T-cell (primary cell): ENCODE measurements at regions not wholly inside any gene's neighbourhood (a gene's known extent, or its start where the extent isn't known, plus 50 kb on each side); places are given as distances from the start of the nearest gene placed in this dataset.
"Not testable (repeated sequence)": the region's sequence is repeated elsewhere in the genome, so short reads cannot be mapped to it uniquely, and the experiment has no call there.

Source experiments
- ATAC-seq, 4 experiments: fragments of 200-7000 bp in 3 of 4; fragments of 150-1000 bp in 1 of 4; cut with Tn5 transposase; replicated peaks in 1 of 4; 1 replicate in 3 of 4; 2 replicates in 1 of 4; pipeline ENCODE4 v1.10.0; 2021; ENCODE audit warnings: moderate library complexity in 3 of 4, mild to moderate bottlenecking in 2 of 4, moderate number of reproducible peaks in 1 of 4
- CTCF ChIA-PET, 2 donors: fragments of 300-600 bp; sonication (Branson Sonifier 250); formaldehyde crosslinking; loops; one replicate each; lab custom pipeline; 2022; ENCODE audit warnings: antibody characterized with exemption in 2 of 2; lab: Charles Lee
- POLR2A ChIA-PET, 2 donors: fragments of 300-600 bp; sonication (Branson Sonifier 250); formaldehyde crosslinking; loops; one replicate each; lab custom pipeline; 2022; ENCODE audit warnings: antibody characterized with exemption in 2 of 2; lab: Charles Lee
- DNase-seq, 35 experiments: peaks; one replicate each; pipeline versions ENCODE4 v3.0.0 to v3.0.0-alpha.2; 2013 to 2023
- H3K27ac ChIP-seq: one replicate; pipeline ENCODE4 v1.5.1; 2013; ENCODE audit warnings: low read length
- H3K27me3 ChIP-seq, 2 experiments: replicated peaks in 1 of 2; 1 replicate in 1 of 2; 2 replicates in 1 of 2; pipeline versions ENCODE4 v1.6.1 to v1.7.0; 2013; ENCODE audit warnings: low read length in 1 of 2, mixed read lengths in 1 of 2; ENCODE audit not compliant: control insufficient read depth in 2 of 2, insufficient read depth in 2 of 2; ENCODE audit errors: extremely low read depth in 1 of 2
- H3K36me3 ChIP-seq, 2 donors: 1 replicate in 1 of 2; 2 replicates in 1 of 2; pipeline versions ENCODE4 v1.6.1 to v1.7.0; 2013; ENCODE audit warnings: low read length in 1 of 2; ENCODE audit not compliant: control insufficient read depth in 2 of 2, insufficient read depth in 1 of 2; ENCODE audit errors: extremely low read depth in 1 of 2
- H3K4me1 ChIP-seq, 2 experiments: 1 replicate in 1 of 2; 2 replicates in 1 of 2; pipeline versions ENCODE4 v1.6.1 to v1.7.0; 2013; ENCODE audit warnings: low read length in 2 of 2, mixed read lengths in 1 of 2; ENCODE audit not compliant: insufficient read depth in 2 of 2, control insufficient read depth in 1 of 2; ENCODE audit errors: extremely low read depth in 1 of 2
- H3K4me3 ChIP-seq, 2 donors: 1 replicate in 1 of 2; 2 replicates in 1 of 2; pipeline versions ENCODE4 v1.5.1 to v1.7.0; 2013; ENCODE audit warnings: mild to moderate bottlenecking in 2 of 2, low read length in 1 of 2, moderate library complexity in 1 of 2; ENCODE audit not compliant: control insufficient read depth in 1 of 2; ENCODE audit errors: extremely low read depth in 1 of 2
- H3K9me3 ChIP-seq: 2 replicates; pipeline ENCODE4 v1.7.0; 2013
- H3K27ac Mint-ChIP-seq, 2 donors: one replicate each; pipeline ENCODE4 v1.8.0; 2020 to 2021; ENCODE audit warnings: mild to moderate bottlenecking in 2 of 2, mixed read lengths in 2 of 2
- H3K27me3 Mint-ChIP-seq, 2 donors: one replicate each; pipeline ENCODE4 v1.8.0; 2021 to 2022; ENCODE audit warnings: mixed read lengths in 2 of 2
- H3K36me3 Mint-ChIP-seq: one replicate; pipeline ENCODE4 v1.8.0; 2021; ENCODE audit warnings: mixed read lengths
- H3K4me1 Mint-ChIP-seq, 3 donors: one replicate each; pipeline ENCODE4 v1.8.0; 2020 to 2022; ENCODE audit warnings: mixed read lengths in 3 of 3, mild to moderate bottlenecking in 1 of 3
- H3K4me3 Mint-ChIP-seq, 3 donors: one replicate each; pipeline ENCODE4 v1.8.0; 2020 to 2022; ENCODE audit warnings: mild to moderate bottlenecking in 3 of 3, mixed read lengths in 3 of 3, moderate library complexity in 3 of 3
- H3K9me3 Mint-ChIP-seq, 3 donors: one replicate each; pipeline ENCODE4 v1.8.0; 2020 to 2022; ENCODE audit warnings: mixed read lengths in 3 of 3
- WGBS: methylation state at CpG from one replicate; pipeline ENCODE4 v1.1.5; 2013; ENCODE audit warnings: missing lambda C conversion rate; ENCODE audit not compliant: insufficient coverage; 5-methylcytosine and 5-hydroxymethylcytosine counted together

DNA sequence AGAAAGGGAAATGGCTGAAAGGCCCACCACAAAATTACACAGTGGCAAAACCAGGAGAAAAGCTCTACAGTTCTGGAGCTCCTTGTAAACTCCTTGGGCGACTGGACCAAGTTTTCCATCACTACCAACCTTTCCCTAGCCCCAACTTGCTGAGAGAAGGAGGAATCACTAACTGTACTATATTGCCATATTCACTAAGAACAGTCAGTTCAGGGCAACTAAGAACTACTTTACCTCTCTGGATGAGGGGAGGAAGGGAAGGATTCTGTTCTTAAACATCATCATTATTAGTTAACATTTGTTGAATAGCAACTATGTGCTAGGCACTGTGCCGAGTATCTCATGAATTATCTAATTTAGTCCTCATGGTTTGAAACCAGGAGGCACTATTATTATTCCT lies 98.1 kb upstream of the SVIL start:
- Histone ChIP-seq H3K4me3 (no peak overlapping the region), H3K4me1 (peaks cover 12 to 38% of the 10 kb centered on the region in 2 experiments), H3K9me3 (no peaks in the 10 kb centered on the region), H3K27ac (no peak overlapping the region), H3K27me3 (peaks cover 0 to 6% of the 10 kb centered on the region in 2 experiments), H3K36me3 (no peaks in the 10 kb centered on the region)
- no peak for DNase-seq
- H3K27me3 Mint-ChIP-seq = no peaks in the 10 kb centered on the region
- POLR2A ChIA-PET = no interaction called here
- WGBS = no CpG with 5 or more reads among the region's 2 CpGs
- peak overlapping the region in 2 of 3 donors; percentile 84 to 86 for H3K4me3 Mint-ChIP-seq
- H3K27ac Mint-ChIP-seq = no peak overlapping the region
- CTCF ChIA-PET = interaction anchor here in 1 of 2 donors (1.0 kb wide), 1 partner anchor 52 kb away, joined by 4 read pairs; no protein-coding TSS in a partner anchor
- H3K9me3 Mint-ChIP-seq = no peaks in the 10 kb centered on the region
- no peak for ATAC-seq
- peaks cover 19% of the 10 kb centered on the region for H3K36me3 Mint-ChIP-seq
- H3K4me1 Mint-ChIP-seq = peaks cover 61 to 73% (median 64%) of the 10 kb centered on the region in 3 donors

GRCh38 chr10:29731760-29732159 lies 97.0 kb upstream of the SVIL start:
- Histone ChIP-seq H3K36me3 (no peaks in the 10 kb centered on the region), H3K27ac (no peak overlapping the region), H3K9me3 (no peaks in the 10 kb centered on the region), H3K27me3 (peaks cover 0 to 6% of the 10 kb centered on the region in 2 experiments), H3K4me3 (no peak overlapping the region), H3K4me1 (peaks cover 12 to 34% of the 10 kb centered on the region in 2 experiments)
- 94% methylated on average over 9 of the region's 12 CpGs for WGBS
- ChIA-PET POLR2A (no interaction called here), CTCF (interaction anchor here in 1 of 2 donors (0.6 kb wide), 1 partner anchor 10 kb away, joined by 3 read pairs; no protein-coding TSS in a partner anchor)
- DNase-seq (no peak), ATAC-seq (no peak)
- peaks cover 19% of the 10 kb centered on the region for H3K36me3 Mint-ChIP-seq
- H3K4me1 Mint-ChIP-seq = peaks cover 63 to 79% (median 66%) of the 10 kb centered on the region in 3 donors
- H3K27ac Mint-ChIP-seq = no peak overlapping the region
- H3K27me3 Mint-ChIP-seq = no peaks in the 10 kb centered on the region
- no peaks in the 10 kb centered on the region for H3K9me3 Mint-ChIP-seq
- H3K4me3 Mint-ChIP-seq = no peak overlapping the region

- no peak overlapping the region for H3K27ac ChIP-seq
- H3K4me1 ChIP-seq = peaks cover 12 to 29% of the 10 kb centered on the region in 2 experiments
- no peak overlapping the region for H3K4me3 Mint-ChIP-seq
- DNase-seq (no peak), ATAC-seq (no peak)
- H3K27me3 ChIP-seq = peaks cover 0 to 2% of the 10 kb centered on the region in 2 experiments
- no peak overlapping the region for H3K4me3 ChIP-seq
- ChIA-PET POLR2A (no interaction called here), CTCF (interaction anchor here in 1 of 2 donors (0.6 kb wide), 1 partner anchor 11 kb away, joined by 3 read pairs; no protein-coding TSS in a partner anchor)
- H3K27ac Mint-ChIP-seq = no peak overlapping the region
- peaks cover 67 to 81% (median 74%) of the 10 kb centered on the region in 3 donors for H3K4me1 Mint-ChIP-seq
- H3K9me3 ChIP-seq = no peaks in the 10 kb centered on the region
- peaks cover 19% of the 10 kb centered on the region for H3K36me3 Mint-ChIP-seq
- no peaks in the 10 kb centered on the region for H3K36me3 ChIP-seq
- no peaks in the 10 kb centered on the region for H3K9me3 Mint-ChIP-seq
- H3K27me3 Mint-ChIP-seq = no peaks in the 10 kb centered on the region
- 92% methylated on average over 5 of the region's 6 CpGs for WGBS
Measured at GRCh38 chr10:29730969-29731368, 96.2 kb upstream of the SVIL start.

- Histone ChIP-seq H3K27me3 (no peaks in the 10 kb centered on the region), H3K36me3 (no peaks in the 10 kb centered on the region), H3K9me3 (no peaks in the 10 kb centered on the region), H3K4me3 (no peak overlapping the region), H3K27ac (no peak overlapping the region), H3K4me1 (peaks cover 14 to 29% of the 10 kb centered on the region in 2 experiments)
- DNase-seq = no peak
- H3K27me3 Mint-ChIP-seq = no peaks in the 10 kb centered on the region
- ChIA-PET POLR2A (no interaction called here), CTCF (interaction anchor here in 1 of 2 donors (0.7 kb wide), 1 partner anchor 102 kb away, joined by 3 read pairs; no protein-coding TSS in a partner anchor)
- ATAC-seq = no peak
- H3K4me1 Mint-ChIP-seq = peaks cover 68 to 83% (median 77%) of the 10 kb centered on the region in 3 donors
- 83% methylated on average over 1 of the region's 5 CpGs for WGBS
- H3K36me3 Mint-ChIP-seq = peaks cover 19% of the 10 kb centered on the region
- H3K9me3 Mint-ChIP-seq = no peaks in the 10 kb centered on the region
- no peak overlapping the region for H3K27ac Mint-ChIP-seq
- H3K4me3 Mint-ChIP-seq = no peak overlapping the region
Measured at GRCh38 chr10:29730458-29730857, 95.7 kb upstream of the SVIL start.

DNA sequence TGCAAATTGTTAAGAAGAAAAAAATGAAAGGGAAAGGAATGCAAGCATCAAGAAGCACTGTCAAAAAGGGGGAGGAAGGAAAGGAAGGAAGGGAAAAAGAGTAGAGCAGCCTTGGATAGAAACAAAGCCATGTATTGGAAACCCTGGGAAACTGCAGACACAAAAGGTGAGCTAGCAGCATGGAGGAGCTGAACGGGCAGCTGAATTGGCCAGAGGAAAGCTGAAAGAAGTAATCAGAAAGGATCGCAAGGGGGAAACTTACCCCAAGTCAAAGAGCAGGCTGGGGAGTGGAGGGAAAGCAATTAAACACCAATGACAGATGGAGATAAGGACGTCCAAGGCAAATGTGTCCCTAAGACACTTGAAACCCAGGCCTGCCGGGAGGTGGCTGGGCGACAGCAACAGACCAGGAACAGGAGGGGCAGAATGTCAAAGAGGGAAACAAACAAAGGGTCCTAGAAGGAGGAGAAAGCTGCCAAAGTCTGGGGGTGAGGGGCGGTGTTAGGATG lies 93.8 kb upstream of the SVIL start:
- Histone ChIP-seq H3K27me3 (no peaks in the 10 kb centered on the region), H3K4me3 (no peak overlapping the region), H3K27ac (no peak overlapping the region), H3K4me1 (peaks cover 11 to 21% of the 10 kb centered on the region in 2 experiments), H3K36me3 (no peaks in the 10 kb centered on the region), H3K9me3 (no peaks in the 10 kb centered on the region)
- CTCF ChIA-PET = no interaction called here
- H3K4me3 Mint-ChIP-seq = no peak overlapping the region
- H3K4me1 Mint-ChIP-seq = peaks cover 71 to 85% (median 79%) of the 10 kb centered on the region in 3 donors
- no peak for ATAC-seq
- no peaks in the 10 kb centered on the region for H3K9me3 Mint-ChIP-seq
- H3K27ac Mint-ChIP-seq = no peak overlapping the region
- WGBS = 75% methylated on average over 4 of the region's 6 CpGs
- no peak for DNase-seq
- no peaks in the 10 kb centered on the region for H3K27me3 Mint-ChIP-seq
- peaks cover 22% of the 10 kb centered on the region for H3K36me3 Mint-ChIP-seq
- POLR2A ChIA-PET = no interaction called here

GRCh38 chr10:29725927-29726326 lies 91.2 kb upstream of the SVIL start:
- CTCF ChIA-PET, DNase-seq, H3K4me3 Mint-ChIP-seq, H3K27me3 Mint-ChIP-seq, ATAC-seq, H3K27ac Mint-ChIP-seq, H3K9me3 ChIP-seq, H3K27me3 ChIP-seq, POLR2A ChIA-PET, H3K27ac ChIP-seq, H3K4me3 ChIP-seq, H3K9me3 Mint-ChIP-seq, H3K36me3 ChIP-seq: not testable (repeated sequence)
- no CpG with 5 or more reads among the region's 1 CpG for WGBS
- H3K36me3 Mint-ChIP-seq = peaks cover 28% of the 10 kb centered on the region
- peaks cover 9 to 13% of the 10 kb centered on the region in 2 experiments for H3K4me1 ChIP-seq
- peaks cover 52 to 66% (median 60%) of the 10 kb centered on the region in 3 donors for H3K4me1 Mint-ChIP-seq
